Hepatocyte (in vitro differentiated cells): ENCODE measurements at regions not wholly inside any gene's neighbourhood (a gene's known extent, or its start where the extent isn't known, plus 50 kb on each side); places are given as distances from the start of the nearest gene placed in this dataset.

ENCODE experiments used
- EZH2phosphoT487 ChIP-seq: fragments of 200-600 bp; sonication (generic); IDR thresholded peaks from one replicate; pipeline ENCODE4 v1.6.1; 2018; ENCODE audit warnings: antibody characterized with exemption, mild to moderate bottlenecking, low read depth, moderate library complexity; ENCODE audit not compliant: unreplicated experiment, severe bottlenecking
- TF ChIP-seq, protein P1 (sequence below): fragments of 200-600 bp; sonication (generic); IDR thresholded peaks from 2 replicates; pipeline ENCODE4 v1.5.1; 2016; ENCODE audit warnings: antibody characterized with exemption, mild to moderate bottlenecking; ENCODE audit not compliant: poor library complexity

DNA sequence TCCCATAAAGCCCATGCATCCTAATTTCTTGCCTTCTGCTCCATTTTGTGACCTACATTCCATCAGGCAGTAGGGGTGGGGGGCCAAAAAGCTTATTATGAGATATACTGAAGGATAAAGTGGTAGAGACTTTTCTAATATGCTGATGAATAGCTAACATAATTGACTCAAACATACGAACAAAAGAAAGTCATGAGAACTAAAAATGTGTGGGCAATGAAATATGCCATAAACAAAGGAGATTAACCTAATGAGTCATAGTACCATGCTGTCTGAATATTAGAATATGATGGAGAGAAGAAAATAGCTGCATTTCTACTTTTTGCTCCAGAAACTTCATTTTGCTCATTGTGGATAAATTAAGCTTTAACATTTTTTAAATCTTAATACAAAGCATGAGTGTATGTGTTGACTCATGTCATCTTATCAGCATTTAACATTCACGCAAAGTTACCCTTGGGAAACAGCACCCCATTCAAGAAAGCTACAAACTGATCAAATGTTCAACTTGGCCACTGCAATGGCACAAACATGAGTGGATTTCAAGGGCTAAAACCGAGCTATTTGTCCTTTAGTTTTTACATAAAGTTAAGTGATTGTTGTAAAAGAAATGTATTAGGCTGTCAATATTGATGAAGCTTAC is 64.0 kb upstream of the DIO2 start:
- TF ChIP-seq, protein P1, sequence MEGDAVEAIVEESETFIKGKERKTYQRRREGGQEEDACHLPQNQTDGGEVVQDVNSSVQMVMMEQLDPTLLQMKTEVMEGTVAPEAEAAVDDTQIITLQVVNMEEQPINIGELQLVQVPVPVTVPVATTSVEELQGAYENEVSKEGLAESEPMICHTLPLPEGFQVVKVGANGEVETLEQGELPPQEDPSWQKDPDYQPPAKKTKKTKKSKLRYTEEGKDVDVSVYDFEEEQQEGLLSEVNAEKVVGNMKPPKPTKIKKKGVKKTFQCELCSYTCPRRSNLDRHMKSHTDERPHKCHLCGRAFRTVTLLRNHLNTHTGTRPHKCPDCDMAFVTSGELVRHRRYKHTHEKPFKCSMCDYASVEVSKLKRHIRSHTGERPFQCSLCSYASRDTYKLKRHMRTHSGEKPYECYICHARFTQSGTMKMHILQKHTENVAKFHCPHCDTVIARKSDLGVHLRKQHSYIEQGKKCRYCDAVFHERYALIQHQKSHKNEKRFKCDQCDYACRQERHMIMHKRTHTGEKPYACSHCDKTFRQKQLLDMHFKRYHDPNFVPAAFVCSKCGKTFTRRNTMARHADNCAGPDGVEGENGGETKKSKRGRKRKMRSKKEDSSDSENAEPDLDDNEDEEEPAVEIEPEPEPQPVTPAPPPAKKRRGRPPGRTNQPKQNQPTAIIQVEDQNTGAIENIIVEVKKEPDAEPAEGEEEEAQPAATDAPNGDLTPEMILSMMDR: no peak
- TF ChIP-seq EZH2phosphoT487: no peak
